HepG2 (cell line): ENCODE measurements at regions not wholly inside any gene's neighbourhood (a gene's known extent, or its start where the extent isn't known, plus 50 kb on each side); places are given as distances from the start of the nearest gene placed in this dataset.

Source experiments
- ATAC-seq: fragments of 200-7000 bp; cut with Tn5 transposase; 3 replicates; pipeline ENCODE4 v1.9.1; 2020; ENCODE audit warnings: mild to moderate bottlenecking, moderate library complexity
- BruUV-seq: library from RNA; stranded (reverse); fragments of 400-500 nt; replicated peaks from 2 replicates; lab custom pipeline; 2021; lab: Mats Ljungman, UMichigan
- CTCF ChIA-PET: fragments of 300-600 bp; formaldehyde crosslinking; extraction: SDS; loops from one replicate; lab custom pipeline; 2021; ENCODE audit warnings: low total read pairs, inconsistent platforms, low intra/inter-chr PET ratio; lab: Yijun Ruan, JAX
- POLR2A ChIA-PET: fragments of 350-600 bp; sonication (Branson Sonifier 250); formaldehyde crosslinking; loops from one replicate; lab custom pipeline; 2020; ENCODE audit warnings: antibody characterized with exemption, inconsistent platforms; lab: Yijun Ruan, JAX
- DNase-seq: peaks from one replicate; pipeline ENCODE4 v3.0.0-alpha.2; 2015; ENCODE audit warnings: low spot score
- FAIRE-seq: peaks from 3 replicates; lab custom pipeline; 2011; peaks lifted over from hg19 to GRCh38; lab: Jason Lieb, UNC
- H2AFZ ChIP-seq: one replicate; pipeline ENCODE4 v1.6.1; 2011; ENCODE audit warnings: low read length, inconsistent platforms
- H3K27ac ChIP-seq: fragments of 300-600 bp; 3 replicates; pipeline ENCODE4 v1.8.0; 2011; ENCODE audit warnings: mixed run types, mild to moderate bottlenecking, mixed read lengths, low read length, inconsistent platforms; ENCODE audit not compliant: insufficient read depth; ENCODE audit errors: extremely low read length
- H3K27me3 ChIP-seq, 2 experiments: fragments of 200-600 bp in 1 of 2; 2 replicates in 1 of 2; 3 replicates in 1 of 2; pipeline versions ENCODE4 v1.6.0 to v1.8.0; 2011; ENCODE audit warnings: low read length in 2 of 2, mild to moderate bottlenecking in 2 of 2, moderate library complexity in 2 of 2, inconsistent platforms in 1 of 2; ENCODE audit not compliant: insufficient read depth in 2 of 2, control insufficient read depth in 1 of 2
- H3K36me3 ChIP-seq, 2 experiments: fragments of 200-600 bp in 1 of 2; replicated peaks in 1 of 2; 2 replicates in 1 of 2; 3 replicates in 1 of 2; pipeline versions ENCODE4 v1.5.1 to v1.8.0; 2011; ENCODE audit warnings: low read length in 2 of 2, inconsistent platforms in 1 of 2; ENCODE audit not compliant: insufficient read depth in 2 of 2, control insufficient read depth in 1 of 2
- H3K4me1 ChIP-seq: 2 replicates; pipeline ENCODE4 v1.5.1; 2012; ENCODE audit warnings: low read length, inconsistent platforms; ENCODE audit not compliant: insufficient read depth
- H3K4me2 ChIP-seq: 2 replicates; pipeline ENCODE4 v1.6.0; 2011; ENCODE audit warnings: low read depth, low read length, inconsistent platforms
- H3K4me3 ChIP-seq, 3 experiments: fragments of 200-600 bp in 1 of 3; sonication (generic), shearing (Covaris generic) in 1 of 3; replicated peaks in 1 of 3; 2 replicates each; pipeline ENCODE4 v1.5.1; 2011 to 2016; ENCODE audit warnings: low read length in 3 of 3, inconsistent platforms in 2 of 3, low read depth in 2 of 3, mild to moderate bottlenecking in 2 of 3, control low read depth in 1 of 3, mixed read lengths in 1 of 3; ENCODE audit not compliant: insufficient read depth in 1 of 3
- H3K79me2 ChIP-seq: one replicate; pipeline ENCODE4 v1.6.1; 2011; ENCODE audit warnings: low read length, inconsistent platforms; ENCODE audit not compliant: insufficient read depth
- H3K9ac ChIP-seq: 2 replicates; pipeline ENCODE4 v1.6.0; 2011; ENCODE audit warnings: mild to moderate bottlenecking, low read depth, low read length, inconsistent platforms; ENCODE audit not compliant: insufficient read depth
- H3K9me3 ChIP-seq: 2 replicates; pipeline ENCODE4 v1.5.1; 2012; ENCODE audit warnings: mild to moderate bottlenecking, low read length
- H4K20me1 ChIP-seq: 2 replicates; pipeline ENCODE4 v1.6.0; 2011; ENCODE audit warnings: inconsistent platforms, mild to moderate bottlenecking, low read length, moderate library complexity; ENCODE audit not compliant: insufficient read depth
- IRX3 ChIP-seq: sonication (generic); formaldehyde crosslinking; IDR thresholded peaks from 2 replicates; pipeline ENCODE4 v1.8.1; 2023; ENCODE audit warnings: mild to moderate bottlenecking, low read depth, missing genetic modification reagents, borderline replicate concordance
- MAFF ChIP-seq: IDR thresholded peaks from 2 replicates; pipeline ENCODE4 v1.6.1; 2011; ENCODE audit warnings: low read depth, low read length, improper control_type of control experiment
- MAFK ChIP-seq, 2 experiments: IDR thresholded peaks in 1 of 2; conservative IDR thresholded peaks in 1 of 2; 2 replicates each; pipeline ENCODE4 v1.6.1; 2011; ENCODE audit warnings: improper control_type of control experiment in 2 of 2, low read length in 2 of 2
- MTF2 ChIP-seq: sonication (generic); formaldehyde crosslinking; IDR thresholded peaks from 2 replicates; pipeline ENCODE4 v1.5.0; 2020; ENCODE audit warnings: missing genetic modification reagents, borderline replicate concordance
- ZNF484 ChIP-seq: sonication (generic); formaldehyde crosslinking; IDR thresholded peaks from 2 replicates; pipeline ENCODE4 v1.5.1; 2020; ENCODE audit warnings: mild to moderate bottlenecking, low read depth, missing genetic modification reagents, borderline replicate concordance
- ZNF546 ChIP-seq: sonication (generic); formaldehyde crosslinking; conservative IDR thresholded peaks from 2 replicates; pipeline ENCODE4 v1.8.1; 2023; ENCODE audit warnings: mild to moderate bottlenecking, missing genetic modification reagents
- ZNF562 ChIP-seq: sonication (generic); formaldehyde crosslinking; IDR thresholded peaks from 2 replicates; pipeline ENCODE4 v1.8.0; 2022; ENCODE audit warnings: missing genetic modification reagents, borderline replicate concordance
- WGBS: methylation state at CpG from one replicate; pipeline ENCODE4 v1.1.6; 2017; ENCODE audit warnings: low lambda C conversion rate; 5-methylcytosine and 5-hydroxymethylcytosine counted together
- in situ Hi-C: cut with HindIII; loops from 2 replicates; pipeline ENCODE4 v1.10.0; 2017; ENCODE audit warnings: low pct_unique_long_range_greater_than_20kb; ENCODE audit not compliant: extremely low pct_ligation_motif_present
- intact Hi-C: fragments of 100-400 bp; cut with micrococcal nuclease; formaldehyde crosslinking; loops from one replicate; pipeline ENCODE4 v1.10.0; 2022; ENCODE audit not compliant: unreplicated experiment
- TF ChIP-seq, protein P1 (sequence below): sonication (generic); formaldehyde crosslinking; IDR thresholded peaks from 2 replicates; pipeline ENCODE4 v1.5.0; 2020; ENCODE audit warnings: mild to moderate bottlenecking, low read depth, missing genetic modification reagents, borderline replicate concordance
- TF ChIP-seq, protein P2 (sequence below): sonication (generic); formaldehyde crosslinking; IDR thresholded peaks from 2 replicates; pipeline ENCODE4 v1.4.0; 2020; ENCODE audit warnings: missing genetic modification reagents

DNA sequence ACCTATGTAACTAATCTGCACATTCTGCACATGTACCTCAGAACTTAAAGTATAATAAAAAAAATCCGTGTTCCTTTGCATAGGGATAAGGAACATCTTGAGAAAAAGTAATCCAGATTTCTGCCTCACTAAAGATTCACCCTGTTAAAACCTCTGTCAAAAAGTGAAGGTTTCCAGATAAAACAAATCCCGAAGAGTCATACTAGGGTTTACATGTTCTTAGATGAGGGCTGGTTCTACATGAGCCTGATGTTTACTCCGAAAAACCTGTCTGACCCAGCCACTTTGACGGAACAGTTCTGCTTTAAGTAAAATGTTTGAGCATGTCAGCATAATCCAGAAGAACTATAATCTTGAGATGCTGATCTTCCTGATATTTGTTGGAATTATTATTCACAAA lies 515.6 kb upstream of the SLC8A1 start:
- H2AFZ ChIP-seq = no peak overlapping the region
- no peaks in the 10 kb centered on the region for H3K36me3 ChIP-seq
- ChIA-PET POLR2A (no interaction called here), CTCF (no interaction called here)
- no TSS peak for BruUV-seq
- FAIRE-seq (no peak), DNase-seq (no peak), ATAC-seq (no peak)
- WGBS = 6% methylated on average over 4 of the region's 4 CpGs
- H4K20me1 ChIP-seq = no peaks in the 10 kb centered on the region
- no peak overlapping the region for H3K4me3 ChIP-seq
- no peak overlapping the region for H3K4me2 ChIP-seq
- H3K4me1 ChIP-seq = no peaks in the 10 kb centered on the region
- no peaks in the 10 kb centered on the region for H3K27me3 ChIP-seq
- in situ Hi-C loops = no loop called here
- no peaks in the 10 kb centered on the region for H3K79me2 ChIP-seq
- H3K9ac ChIP-seq = no peak overlapping the region
- intact Hi-C loops = no loop called here
- no peaks in the 10 kb centered on the region for H3K9me3 ChIP-seq
- TF ChIP-seq, protein P1, sequence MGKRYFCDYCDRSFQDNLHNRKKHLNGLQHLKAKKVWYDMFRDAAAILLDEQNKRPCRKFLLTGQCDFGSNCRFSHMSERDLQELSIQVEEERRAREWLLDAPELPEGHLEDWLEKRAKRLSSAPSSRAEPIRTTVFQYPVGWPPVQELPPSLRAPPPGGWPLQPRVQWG (CRISPR knock-in tag) = no peak
- peak; percentile 15 to 51; a peak in 3 of 4 replicates for TF ChIP-seq MAFK (conservative IDR thresholded peaks at IDR 0.05 in 1 of 2, IDR thresholded peaks at IDR 0.05 in 1 of 2; ENCODE audit: low read length in 2 of 2)
- TF ChIP-seq MAFF = peak; percentile 34; the same call in 1 of the 2 replicates
- H3K27ac ChIP-seq = no peak overlapping the region

DNA sequence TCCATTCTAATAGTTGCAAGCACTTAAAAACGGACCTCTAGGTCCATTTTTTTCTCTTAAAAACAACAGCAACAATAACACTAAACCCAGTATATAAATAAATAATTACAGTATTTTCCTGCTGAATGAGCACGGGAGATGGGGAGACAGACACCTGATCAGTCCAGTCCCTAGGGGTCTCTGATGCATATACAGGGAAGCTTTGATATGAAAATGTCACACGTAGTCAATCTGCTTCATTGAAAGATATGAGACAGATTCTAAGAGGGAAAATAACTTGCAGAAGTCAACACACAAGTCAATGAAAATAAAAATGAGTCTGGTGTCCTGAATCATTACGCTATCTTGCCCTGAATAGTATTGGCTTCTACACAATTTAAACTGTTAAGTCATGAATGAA lies 523.3 kb upstream of the SLC8A1 start:
- H3K9ac ChIP-seq = no peak overlapping the region
- ATAC-seq (no peak), DNase-seq (no peak), FAIRE-seq (no peak)
- TF ChIP-seq IRX3 (no peak), ZNF546 (CRISPR knock-in tag) (no peak), ZNF562 (CRISPR knock-in tag) (no peak), MTF2 (CRISPR knock-in tag) (no peak), ZNF484 (CRISPR knock-in tag) (no peak)
- TF ChIP-seq, protein P2, sequence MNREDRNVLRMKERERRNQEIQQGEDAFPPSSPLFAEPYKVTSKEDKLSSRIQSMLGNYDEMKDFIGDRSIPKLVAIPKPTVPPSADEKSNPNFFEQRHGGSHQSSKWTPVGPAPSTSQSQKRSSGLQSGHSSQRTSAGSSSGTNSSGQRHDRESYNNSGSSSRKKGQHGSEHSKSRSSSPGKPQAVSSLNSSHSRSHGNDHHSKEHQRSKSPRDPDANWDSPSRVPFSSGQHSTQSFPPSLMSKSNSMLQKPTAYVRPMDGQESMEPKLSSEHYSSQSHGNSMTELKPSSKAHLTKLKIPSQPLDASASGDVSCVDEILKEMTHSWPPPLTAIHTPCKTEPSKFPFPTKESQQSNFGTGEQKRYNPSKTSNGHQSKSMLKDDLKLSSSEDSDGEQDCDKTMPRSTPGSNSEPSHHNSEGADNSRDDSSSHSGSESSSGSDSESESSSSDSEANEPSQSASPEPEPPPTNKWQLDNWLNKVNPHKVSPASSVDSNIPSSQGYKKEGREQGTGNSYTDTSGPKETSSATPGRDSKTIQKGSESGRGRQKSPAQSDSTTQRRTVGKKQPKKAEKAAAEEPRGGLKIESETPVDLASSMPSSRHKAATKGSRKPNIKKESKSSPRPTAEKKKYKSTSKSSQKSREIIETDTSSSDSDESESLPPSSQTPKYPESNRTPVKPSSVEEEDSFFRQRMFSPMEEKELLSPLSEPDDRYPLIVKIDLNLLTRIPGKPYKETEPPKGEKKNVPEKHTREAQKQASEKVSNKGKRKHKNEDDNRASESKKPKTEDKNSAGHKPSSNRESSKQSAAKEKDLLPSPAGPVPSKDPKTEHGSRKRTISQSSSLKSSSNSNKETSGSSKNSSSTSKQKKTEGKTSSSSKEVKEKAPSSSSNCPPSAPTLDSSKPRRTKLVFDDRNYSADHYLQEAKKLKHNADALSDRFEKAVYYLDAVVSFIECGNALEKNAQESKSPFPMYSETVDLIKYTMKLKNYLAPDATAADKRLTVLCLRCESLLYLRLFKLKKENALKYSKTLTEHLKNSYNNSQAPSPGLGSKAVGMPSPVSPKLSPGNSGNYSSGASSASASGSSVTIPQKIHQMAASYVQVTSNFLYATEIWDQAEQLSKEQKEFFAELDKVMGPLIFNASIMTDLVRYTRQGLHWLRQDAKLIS (CRISPR knock-in tag) = no peak
- 6% methylated on average over 4 of the region's 4 CpGs for WGBS
- H3K4me2 ChIP-seq = no peak overlapping the region
- in situ Hi-C loops (no loop called here), intact Hi-C loops (no loop called here)
- no peaks in the 10 kb centered on the region for H3K27me3 ChIP-seq
- H4K20me1 ChIP-seq = no peaks in the 10 kb centered on the region
- ChIA-PET CTCF (no interaction called here), POLR2A (no interaction called here)
- no peak overlapping the region for H3K4me3 ChIP-seq
- H3K27ac ChIP-seq = no peak overlapping the region
- H3K9me3 ChIP-seq = no peaks in the 10 kb centered on the region
- H3K4me1 ChIP-seq = no peaks in the 10 kb centered on the region
- H3K79me2 ChIP-seq = no peaks in the 10 kb centered on the region
- H2AFZ ChIP-seq = no peak overlapping the region
- H3K36me3 ChIP-seq = no peaks in the 10 kb centered on the region
- no TSS peak for BruUV-seq
